K562 (cell line): ENCODE measurements at regions not wholly inside any gene's neighbourhood (a gene's known extent, or its start where the extent isn't known, plus 50 kb on each side); places are given as distances from the start of the nearest gene placed in this dataset.
A peak's percentile ranks its signal among the peaks of the same experiment; 100 is the strongest.

Experiments used
- ETV5 ChIP-seq: sonication (generic); formaldehyde crosslinking; IDR thresholded peaks from 2 replicates; pipeline ENCODE4 v1.4.0; 2020; ENCODE audit warnings: low read depth, mild to moderate bottlenecking, missing genetic modification reagents
- HDAC3 ChIP-seq: fragments of 450-650 bp; IDR thresholded peaks from 2 replicates; pipeline ENCODE4 v1.6.1; 2018; ENCODE audit warnings: borderline replicate concordance, mild to moderate bottlenecking, moderate library complexity; ENCODE audit not compliant: partially characterized antibody
- KDM5B ChIP-seq: fragments of 200-600 bp; sonication (generic); IDR thresholded peaks from 2 replicates; pipeline ENCODE4 v1.6.1; 2012; ENCODE audit warnings: low read depth, mild to moderate bottlenecking, moderate library complexity, low read length, control low read depth, inconsistent platforms; ENCODE audit not compliant: insufficient replicate concordance
- KLF13 ChIP-seq: fragments of 450-650 bp; IDR thresholded peaks from 2 replicates; pipeline ENCODE4 v1.6.1; 2016; ENCODE audit warnings: missing genetic modification characterization, low read depth, mild to moderate bottlenecking, missing compliant biosample characterization, moderate library complexity, borderline replicate concordance
- RCOR1 ChIP-seq, 2 experiments: IDR thresholded peaks; 2 replicates each; pipeline ENCODE4 v1.6.1; 2012; ENCODE audit warnings: low read depth in 2 of 2, low read length in 2 of 2, borderline replicate concordance in 1 of 2, improper control_type of control experiment in 1 of 2
- SAP30 ChIP-seq: fragments of 200-600 bp; sonication (generic); IDR thresholded peaks from 2 replicates; pipeline ENCODE4 v1.6.1; 2012; ENCODE audit warnings: borderline replicate concordance, low read depth, mild to moderate bottlenecking, moderate library complexity, low read length, control low read depth, inconsistent platforms; ENCODE audit not compliant: insufficient read depth, poor library complexity, severe bottlenecking
- SPI1 ChIP-seq: IDR thresholded peaks from 2 replicates; pipeline ENCODE4 v1.6.1; 2011; ENCODE audit warnings: low read depth, low read length, control low read depth, borderline replicate concordance
- TFE3 ChIP-seq: fragments of 450-650 bp; formaldehyde crosslinking; IDR thresholded peaks from 2 replicates; pipeline ENCODE4 v1.4.0; 2020; ENCODE audit warnings: mild to moderate bottlenecking, mixed read lengths
- TGIF2 ChIP-seq: sonication (generic); formaldehyde crosslinking; IDR thresholded peaks from 2 replicates; pipeline ENCODE4 v1.8.1; 2022; ENCODE audit warnings: mild to moderate bottlenecking, missing genetic modification reagents, moderate library complexity
- TRIM24 ChIP-seq, 2 experiments: fragments of 450-650 bp; IDR thresholded peaks; 2 replicates each; pipeline ENCODE4 v1.6.1; 2016
- TRIM25 ChIP-seq: fragments of 450-650 bp; IDR thresholded peaks from 2 replicates; pipeline ENCODE4 v1.7.0; 2016; ENCODE audit warnings: borderline replicate concordance
- TSHZ1 ChIP-seq: fragments of 250-450 bp; sonication (Bioruptor Pico); IDR thresholded peaks from 2 replicates; pipeline ENCODE4 v1.4.0; 2020; ENCODE audit warnings: mild to moderate bottlenecking, moderate library complexity
- USF2 ChIP-seq: sonication (generic); formaldehyde crosslinking; IDR thresholded peaks from 2 replicates; pipeline ENCODE4 v1.5.0; 2020; ENCODE audit warnings: missing genetic modification reagents
- YBX1 ChIP-seq: fragments of 450-650 bp; IDR thresholded peaks from 2 replicates; pipeline ENCODE4 v1.7.1; 2016; ENCODE audit warnings: mild to moderate bottlenecking
- ZFP91 ChIP-seq: sonication (generic); formaldehyde crosslinking; IDR thresholded peaks from 2 replicates; pipeline ENCODE4 v1.8.0; 2022; ENCODE audit warnings: mild to moderate bottlenecking, missing genetic modification reagents
- ZNF589 ChIP-seq: fragments of 200-800 bp; sonication (Bioruptor generic); IDR thresholded peaks from 2 replicates; pipeline ENCODE4 v1.6.1; 2016; ENCODE audit warnings: low read depth, missing genetic modification characterization, missing compliant biosample characterization
- ZNF717 ChIP-seq: fragments of 250-450 bp; sonication (Bioruptor Pico); IDR thresholded peaks from 2 replicates; pipeline ENCODE4 v1.5.0; 2021
- ZNF764 ChIP-seq: fragments of 250-450 bp; sonication (Bioruptor Pico); IDR thresholded peaks from 2 replicates; pipeline ENCODE4 v1.4.0; 2020; ENCODE audit warnings: low read depth, mild to moderate bottlenecking, moderate library complexity

GRCh38 chr18:3340015-3340681, 78.2 kb downstream of the MYL12B start (continued):
- TF ChIP-seq YBX1, result no peak
- no peak for TF ChIP-seq ETV5 (CRISPR knock-in tag)
- no peak for TF ChIP-seq USF2 (CRISPR knock-in tag)
- no peak for TF ChIP-seq KDM5B
- TF ChIP-seq TRIM24 (IDR thresholded peaks at IDR 0.05), result peak; percentile 16 to 45; a peak in 1 of 4 replicates
- no peak for TF ChIP-seq TGIF2
- no peak for TF ChIP-seq ZNF717 (CRISPR knock-in tag)
- TF ChIP-seq HDAC3, result no peak
- TF ChIP-seq TSHZ1 (CRISPR knock-in tag), result no peak
- TF ChIP-seq RCOR1 (IDR thresholded peaks at IDR 0.05; ENCODE audit: borderline replicate concordance in 1 of 2, low read depth in 2 of 2, low read length in 2 of 2), result peak in 1 of 2 experiments; percentile 59; a peak in 1 of 4 replicates
- TF ChIP-seq KLF13 (tag), result no peak
- TF ChIP-seq TRIM25, result no peak
- no peak for TF ChIP-seq ZFP91 (CRISPR knock-in tag)
- no peak for TF ChIP-seq TFE3
- no peak for TF ChIP-seq ZNF764 (CRISPR knock-in tag)
- peak; percentile 77; the same call in 1 of the 2 replicates for TF ChIP-seq SPI1
- TF ChIP-seq SAP30, result no peak
- TF ChIP-seq ZNF589 (CRISPR knock-in tag), result peak; percentile 46; the same call in 1 of the 2 replicates
